Suprapubic skin (tissue), 4 donors: ENCODE measurements at regions not wholly inside any gene's neighbourhood (a gene's known extent, or its start where the extent isn't known, plus 50 kb on each side); places are given as distances from the start of the nearest gene placed in this dataset.

Experiments used
- DNase-seq, 2 donors: peaks; one replicate each; pipeline ENCODE4 v3.0.0-alpha.2; 2019; ENCODE audit warnings: low spot score in 2 of 2
- H3K27ac ChIP-seq: fragments of 200-600 bp; sonication (generic); one replicate; pipeline ENCODE4 v1.5.1; 2019
- H3K27me3 ChIP-seq: fragments of 200-600 bp; sonication (generic); one replicate; pipeline ENCODE4 v1.5.1; 2019
- H3K36me3 ChIP-seq: fragments of 200-600 bp; sonication (generic); one replicate; pipeline ENCODE4 v1.5.1; 2019
- H3K4me1 ChIP-seq: fragments of 200-600 bp; sonication (generic); one replicate; pipeline ENCODE4 v1.5.1; 2019
- H3K4me3 ChIP-seq: fragments of 200-600 bp; sonication (generic); one replicate; pipeline ENCODE4 v1.5.1; 2019; ENCODE audit warnings: mild to moderate bottlenecking
- H3K9me3 ChIP-seq: fragments of 200-600 bp; sonication (generic); one replicate; pipeline ENCODE4 v1.5.1; 2019
- CTCF ChIP-seq, 2 donors: fragments of 200-600 bp in 1 of 2; fragments of 450-650 bp in 1 of 2; sonication (generic) in 1 of 2; IDR thresholded peaks; one replicate each; pipeline ENCODE4 v1.5.1; 2016 to 2019; ENCODE audit warnings: antibody characterized with exemption in 2 of 2, mild to moderate bottlenecking in 1 of 2, moderate library complexity in 1 of 2
- EP300 ChIP-seq: sonication (generic); formaldehyde crosslinking; IDR thresholded peaks from one replicate; pipeline ENCODE4 v1.6.1; 2017; ENCODE audit warnings: antibody characterized with exemption
- POLR2A ChIP-seq, 2 donors: fragments of 450-650 bp; IDR thresholded peaks; one replicate each; pipeline ENCODE4 v1.6.1; 2017; ENCODE audit warnings: antibody characterized with exemption in 2 of 2, mild to moderate bottlenecking in 2 of 2, moderate library complexity in 2 of 2
- POLR2AphosphoS5 ChIP-seq, 3 donors: sonication (generic); formaldehyde crosslinking; IDR thresholded peaks; one replicate each; pipeline ENCODE4 v1.6.1; 2017; ENCODE audit warnings: antibody characterized with exemption in 3 of 3
- WGBS: methylation state at CpG from one replicate; pipeline ENCODE4 v1.1.5; 2018; 5-methylcytosine and 5-hydroxymethylcytosine counted together

- H3K27me3 ChIP-seq = no peaks in the 10 kb centered on the region
- no peaks in the 10 kb centered on the region for H3K36me3 ChIP-seq
- no peak overlapping the region for H3K27ac ChIP-seq
- no peak for DNase-seq
- WGBS = 94% methylated on average over 7 of the region's 7 CpGs
- no peak overlapping the region for H3K4me3 ChIP-seq
- H3K4me1 ChIP-seq = no peaks in the 10 kb centered on the region
- no peak for TF ChIP-seq EP300
- no peak for TF ChIP-seq POLR2A (IDR thresholded peaks at IDR 0.05)
- TF ChIP-seq CTCF (IDR thresholded peaks at IDR 0.05) = no peak
- no peak for TF ChIP-seq POLR2AphosphoS5 (IDR thresholded peaks at IDR 0.05)
- no peaks in the 10 kb centered on the region for H3K9me3 ChIP-seq
Measured at GRCh38 chr3:72116226-72116625, 331.3 kb upstream of the PROK2 start.

GRCh38 chr3:72115307-72115706 is 330.4 kb upstream of the PROK2 start:
- H3K4me3 ChIP-seq = no peak overlapping the region
- no peak for TF ChIP-seq POLR2AphosphoS5 (IDR thresholded peaks at IDR 0.05)
- no peak for TF ChIP-seq POLR2A (IDR thresholded peaks at IDR 0.05)
- TF ChIP-seq EP300 = no peak
- no peak for TF ChIP-seq CTCF (IDR thresholded peaks at IDR 0.05)
- no peaks in the 10 kb centered on the region for H3K4me1 ChIP-seq
- H3K27me3 ChIP-seq = no peaks in the 10 kb centered on the region
- 97% methylated on average over 6 of the region's 6 CpGs for WGBS
- no peaks in the 10 kb centered on the region for H3K36me3 ChIP-seq
- no peaks in the 10 kb centered on the region for H3K9me3 ChIP-seq
- DNase-seq = no peak
- H3K27ac ChIP-seq = no peak overlapping the region

GRCh38 chr3:72114773-72115172 is 329.8 kb upstream of the PROK2 start:
- Histone ChIP-seq H3K27me3 (no peaks in the 10 kb centered on the region), H3K9me3 (no peaks in the 10 kb centered on the region), H3K4me1 (no peaks in the 10 kb centered on the region), H3K4me3 (no peak overlapping the region), H3K27ac (no peak overlapping the region), H3K36me3 (no peaks in the 10 kb centered on the region)
- WGBS = 69% methylated on average over 5 of the region's 5 CpGs
- TF ChIP-seq POLR2AphosphoS5 (IDR thresholded peaks at IDR 0.05) (no peak), CTCF (IDR thresholded peaks at IDR 0.05) (no peak), EP300 (no peak), POLR2A (IDR thresholded peaks at IDR 0.05) (no peak)
- DNase-seq = no peak

- H3K27me3 ChIP-seq = no peaks in the 10 kb centered on the region
- WGBS = 97% methylated on average over 3 of the region's 3 CpGs
- TF ChIP-seq POLR2AphosphoS5 (IDR thresholded peaks at IDR 0.05) = no peak
- no peak for TF ChIP-seq CTCF (IDR thresholded peaks at IDR 0.05)
- TF ChIP-seq POLR2A (IDR thresholded peaks at IDR 0.05) = no peak
- TF ChIP-seq EP300 = no peak
- no peak for DNase-seq
- no peak overlapping the region for H3K4me3 ChIP-seq
- no peak overlapping the region for H3K27ac ChIP-seq
- H3K36me3 ChIP-seq = no peaks in the 10 kb centered on the region
- H3K9me3 ChIP-seq = no peaks in the 10 kb centered on the region
- H3K4me1 ChIP-seq = no peaks in the 10 kb centered on the region
Measured at GRCh38 chr3:72113964-72114363, 329.0 kb upstream of the PROK2 start.

GRCh38 chr3:72113564-72113963 is 328.6 kb upstream of the PROK2 start:
- no peak for DNase-seq
- no peaks in the 10 kb centered on the region for H3K9me3 ChIP-seq
- no peaks in the 10 kb centered on the region for H3K27me3 ChIP-seq
- H3K4me3 ChIP-seq = no peak overlapping the region
- no peaks in the 10 kb centered on the region for H3K36me3 ChIP-seq
- TF ChIP-seq EP300 = no peak
- no peak for TF ChIP-seq POLR2AphosphoS5 (IDR thresholded peaks at IDR 0.05)
- no peak for TF ChIP-seq CTCF (IDR thresholded peaks at IDR 0.05)
- no peak for TF ChIP-seq POLR2A (IDR thresholded peaks at IDR 0.05)
- H3K4me1 ChIP-seq = no peaks in the 10 kb centered on the region
- no peak overlapping the region for H3K27ac ChIP-seq
- 75% methylated on average over 1 of the region's 1 CpG for WGBS
